Peyer's patch (tissue), 4 donors: ENCODE measurements at regions not wholly inside any gene's neighbourhood (a gene's known extent, or its start where the extent isn't known, plus 50 kb on each side); places are given as distances from the start of the nearest gene placed in this dataset.

ENCODE experiments used
- CTCF ChIP-seq, 6 experiments: fragments of 450-650 bp in 4 of 6; fragments of 200-600 bp in 2 of 6; sonication (generic) in 1 of 6; IDR thresholded peaks; one replicate each; pipeline ENCODE4 v1.5.1; 2017 to 2019; ENCODE audit warnings: antibody characterized with exemption in 6 of 6, mild to moderate bottlenecking in 3 of 6, moderate library complexity in 1 of 6
- POLR2A ChIP-seq, 2 donors: fragments of 450-650 bp; IDR thresholded peaks; one replicate each; pipeline ENCODE4 v1.5.1; 2017; ENCODE audit warnings: antibody characterized with exemption in 2 of 2, mild to moderate bottlenecking in 2 of 2, moderate library complexity in 2 of 2

- TF ChIP-seq CTCF (IDR thresholded peaks at IDR 0.05) = no peak
- TF ChIP-seq POLR2A (IDR thresholded peaks at IDR 0.05) = no peak
These were observed 507.6 kb downstream of the SPATA31D1 start for GRCh38 chr9:82495884-82496777.
